Endothelial cell (in vitro differentiated cells): ENCODE measurements at regions not wholly inside any gene's neighbourhood (a gene's known extent, or its start where the extent isn't known, plus 50 kb on each side); places are given as distances from the start of the nearest gene placed in this dataset.

Experiments
- DNase-seq: peaks from one replicate; pipeline ENCODE4 v3.0.0; 2021; ENCODE audit warnings: low spot score
- H3K27ac Mint-ChIP-seq: one replicate; pipeline ENCODE4 v1.8.0; 2021; ENCODE audit warnings: mixed read lengths, inconsistent platforms; ENCODE audit not compliant: unreplicated experiment
- H3K27me3 Mint-ChIP-seq: one replicate; pipeline ENCODE4 v1.8.0; 2021; ENCODE audit warnings: mild to moderate bottlenecking, moderate library complexity, mixed read lengths, inconsistent platforms; ENCODE audit not compliant: unreplicated experiment
- H3K36me3 Mint-ChIP-seq: one replicate; pipeline ENCODE4 v1.8.0; 2021; ENCODE audit warnings: mild to moderate bottlenecking, low read depth, mixed read lengths, inconsistent platforms; ENCODE audit not compliant: unreplicated experiment
- H3K4me1 Mint-ChIP-seq: one replicate; pipeline ENCODE4 v1.8.0; 2021; ENCODE audit warnings: mild to moderate bottlenecking, mixed read lengths, inconsistent platforms; ENCODE audit not compliant: unreplicated experiment
- H3K4me3 Mint-ChIP-seq: one replicate; pipeline ENCODE4 v1.8.0; 2021; ENCODE audit warnings: mild to moderate bottlenecking, mixed read lengths, inconsistent platforms; ENCODE audit not compliant: unreplicated experiment
- H3K9me3 Mint-ChIP-seq: one replicate; pipeline ENCODE4 v1.8.0; 2021; ENCODE audit warnings: mixed read lengths, inconsistent platforms; ENCODE audit not compliant: unreplicated experiment
- TF ChIP-seq, protein P1 (sequence below): fragments of 200-600 bp; sonication (generic); IDR thresholded peaks from one replicate; pipeline ENCODE4 v1.5.0; 2021; ENCODE audit warnings: antibody characterized with exemption; ENCODE audit not compliant: unreplicated experiment

DNA sequence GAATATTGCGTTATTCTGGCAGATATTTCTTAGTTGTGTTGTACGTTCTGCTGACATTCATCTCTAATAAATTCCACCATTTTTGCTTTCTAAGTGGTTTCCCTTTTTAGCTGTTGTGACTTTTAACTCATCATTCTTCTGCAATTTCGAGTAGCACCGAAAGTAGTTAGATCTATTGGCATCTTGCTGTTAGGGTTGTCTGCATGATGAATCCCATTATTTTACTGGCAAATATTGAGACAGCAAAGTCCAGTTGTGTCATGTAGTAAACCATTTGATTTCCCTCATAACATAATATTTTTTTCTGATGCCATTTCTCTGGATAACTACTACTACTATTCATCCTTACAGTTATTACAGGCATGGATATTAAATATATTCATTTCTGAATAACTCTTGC lies 143.9 kb downstream of the SLITRK1 start:
- Mint-ChIP-seq H3K4me3 (no peak overlapping the region), H3K27me3 (no peaks in the 10 kb centered on the region), H3K36me3 (no peaks in the 10 kb centered on the region), H3K9me3 (no peaks in the 10 kb centered on the region), H3K27ac (no peak overlapping the region), H3K4me1 (no peaks in the 10 kb centered on the region)
- no peak for DNase-seq
- TF ChIP-seq, protein P1, sequence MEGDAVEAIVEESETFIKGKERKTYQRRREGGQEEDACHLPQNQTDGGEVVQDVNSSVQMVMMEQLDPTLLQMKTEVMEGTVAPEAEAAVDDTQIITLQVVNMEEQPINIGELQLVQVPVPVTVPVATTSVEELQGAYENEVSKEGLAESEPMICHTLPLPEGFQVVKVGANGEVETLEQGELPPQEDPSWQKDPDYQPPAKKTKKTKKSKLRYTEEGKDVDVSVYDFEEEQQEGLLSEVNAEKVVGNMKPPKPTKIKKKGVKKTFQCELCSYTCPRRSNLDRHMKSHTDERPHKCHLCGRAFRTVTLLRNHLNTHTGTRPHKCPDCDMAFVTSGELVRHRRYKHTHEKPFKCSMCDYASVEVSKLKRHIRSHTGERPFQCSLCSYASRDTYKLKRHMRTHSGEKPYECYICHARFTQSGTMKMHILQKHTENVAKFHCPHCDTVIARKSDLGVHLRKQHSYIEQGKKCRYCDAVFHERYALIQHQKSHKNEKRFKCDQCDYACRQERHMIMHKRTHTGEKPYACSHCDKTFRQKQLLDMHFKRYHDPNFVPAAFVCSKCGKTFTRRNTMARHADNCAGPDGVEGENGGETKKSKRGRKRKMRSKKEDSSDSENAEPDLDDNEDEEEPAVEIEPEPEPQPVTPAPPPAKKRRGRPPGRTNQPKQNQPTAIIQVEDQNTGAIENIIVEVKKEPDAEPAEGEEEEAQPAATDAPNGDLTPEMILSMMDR, result no peak

DNA sequence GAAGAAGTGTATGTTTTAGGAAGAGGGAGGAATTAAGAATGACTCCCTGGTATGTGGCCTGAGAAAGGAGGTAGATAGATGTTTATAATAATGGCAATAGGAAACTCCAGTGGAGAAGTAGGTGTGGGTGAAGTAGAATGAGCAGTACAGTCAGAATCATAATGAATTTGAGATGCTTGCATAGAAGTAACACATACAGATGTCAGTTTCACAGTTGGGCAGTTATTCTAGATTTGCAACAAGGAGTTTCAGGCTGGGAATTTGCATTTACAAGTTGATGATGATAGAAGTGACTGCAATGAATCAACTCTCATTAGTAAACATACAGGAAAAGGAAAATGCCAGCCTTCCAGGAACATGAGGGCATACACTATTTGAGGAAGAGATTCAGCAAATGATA lies 149.0 kb downstream of the SLITRK1 start:
- TF ChIP-seq, protein P1, result no peak
- Mint-ChIP-seq H3K4me1 (no peaks in the 10 kb centered on the region), H3K9me3 (no peaks in the 10 kb centered on the region), H3K4me3 (no peak overlapping the region), H3K27me3 (no peaks in the 10 kb centered on the region), H3K36me3 (no peaks in the 10 kb centered on the region), H3K27ac (no peak overlapping the region)
- no peak for DNase-seq

DNA sequence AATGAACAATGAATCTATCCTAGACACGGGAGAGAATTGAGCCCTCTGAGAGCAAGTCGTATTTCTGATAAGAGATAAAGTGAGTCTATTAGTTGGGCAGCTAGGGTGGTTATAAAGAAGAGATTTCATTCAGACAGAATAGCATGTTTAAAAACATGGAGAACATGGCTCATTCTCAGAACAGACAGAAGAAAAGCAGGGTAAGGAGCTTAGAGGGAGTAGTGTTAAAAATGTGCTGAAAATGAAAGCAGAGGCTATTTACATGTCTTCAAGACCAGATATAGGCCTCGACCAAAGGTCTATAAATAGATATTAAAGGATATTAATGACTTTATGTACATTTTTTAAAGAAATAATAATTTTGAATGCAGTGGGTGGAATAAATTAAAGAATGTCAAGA lies 149.5 kb downstream of the SLITRK1 start:
- TF ChIP-seq, protein P1, result no peak
- no peak overlapping the region for H3K4me3 Mint-ChIP-seq
- H3K27ac Mint-ChIP-seq, result no peak overlapping the region
- DNase-seq, result no peak
- H3K36me3 Mint-ChIP-seq, result no peaks in the 10 kb centered on the region
- H3K9me3 Mint-ChIP-seq, result no peaks in the 10 kb centered on the region
- H3K27me3 Mint-ChIP-seq, result no peaks in the 10 kb centered on the region
- no peaks in the 10 kb centered on the region for H3K4me1 Mint-ChIP-seq

DNA sequence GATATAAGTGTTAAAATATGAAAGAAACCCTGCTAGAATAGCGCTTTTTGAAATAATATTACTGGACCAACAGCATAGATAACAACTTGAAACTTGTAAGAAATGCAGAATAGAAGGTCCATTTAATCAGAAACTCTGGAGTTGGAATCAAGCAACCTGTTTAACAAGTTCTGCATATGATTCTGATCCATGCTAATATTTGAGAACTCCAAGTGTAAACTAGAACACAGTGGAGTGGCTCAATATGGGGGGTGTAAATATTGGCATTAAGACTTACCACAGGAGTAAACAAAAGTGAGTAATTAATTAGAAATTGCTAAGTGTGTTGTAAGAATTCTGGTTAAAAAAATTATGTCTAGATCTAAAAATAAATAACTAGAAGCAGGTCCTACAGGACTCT lies 151.2 kb downstream of the SLITRK1 start:
- no peaks in the 10 kb centered on the region for H3K4me1 Mint-ChIP-seq
- H3K36me3 Mint-ChIP-seq, result no peaks in the 10 kb centered on the region
- no peak overlapping the region for H3K27ac Mint-ChIP-seq
- no peak overlapping the region for H3K4me3 Mint-ChIP-seq
- DNase-seq, result no peak
- H3K9me3 Mint-ChIP-seq, result no peaks in the 10 kb centered on the region
- no peaks in the 10 kb centered on the region for H3K27me3 Mint-ChIP-seq
- TF ChIP-seq, protein P1, result no peak

DNA sequence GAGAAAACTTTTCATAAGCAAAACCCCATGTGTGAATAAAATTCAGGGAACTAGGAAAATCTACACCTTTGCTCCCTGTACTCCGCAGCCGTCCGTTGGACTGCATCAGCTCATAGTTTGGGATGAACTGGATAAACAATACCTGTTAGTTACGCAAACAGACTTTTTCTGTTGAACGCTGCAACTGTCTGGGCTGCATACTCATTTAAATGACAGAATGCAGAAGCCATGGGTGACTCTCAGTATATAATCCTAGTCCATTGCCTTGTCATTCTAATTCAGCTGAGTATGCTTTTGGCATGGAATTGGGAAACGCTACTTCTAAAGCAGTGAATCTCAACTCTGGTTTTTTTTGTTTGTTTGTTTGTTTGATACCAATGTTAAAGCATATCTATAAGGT lies 151.6 kb downstream of the SLITRK1 start:
- no peak overlapping the region for H3K4me3 Mint-ChIP-seq
- H3K9me3 Mint-ChIP-seq, result no peaks in the 10 kb centered on the region
- DNase-seq, result no peak
- H3K36me3 Mint-ChIP-seq, result no peaks in the 10 kb centered on the region
- TF ChIP-seq, protein P1, result no peak
- no peaks in the 10 kb centered on the region for H3K4me1 Mint-ChIP-seq
- H3K27me3 Mint-ChIP-seq, result no peaks in the 10 kb centered on the region
- no peak overlapping the region for H3K27ac Mint-ChIP-seq
